ENCODE measurements at regions not wholly inside any gene's neighbourhood (a gene's known extent, or its start where the extent isn't known, plus 50 kb on each side); places are given as distances from the start of the nearest gene placed in this dataset.

GRCh38 chr2:118325321-118325955 lies 237.2 kb downstream of the INSIG2 start:
- DNase-seq (ENCODE audit: low read depth, low spot score), result no peak

GRCh38 chr2:118322406-118322805 lies 234.1 kb downstream of the INSIG2 start:
- no peak for DNase-seq (ENCODE audit: low read depth, low spot score)

GRCh38 chr2:118321432-118322105 lies 233.3 kb downstream of the INSIG2 start:
- DNase-seq (ENCODE audit: low read depth, low spot score), result no peak

- DNase-seq (ENCODE audit: low read depth, low spot score), result peak; percentile 48
These were observed 232.4 kb downstream of the INSIG2 start for GRCh38 chr2:118320658-118321057.

- DNase-seq (ENCODE audit: low read depth, low spot score), result no peak
These were observed 231.9 kb downstream of the INSIG2 start for GRCh38 chr2:118320196-118320595.

- DNase-seq (ENCODE audit: low read depth, low spot score), result peak; percentile 57
These were observed 231.0 kb downstream of the INSIG2 start for GRCh38 chr2:118319271-118319684.

- no peak for DNase-seq (ENCODE audit: low read depth, low spot score)
These were observed 227.3 kb downstream of the INSIG2 start for GRCh38 chr2:118315606-118316005.

- no peak for DNase-seq (ENCODE audit: low read depth, low spot score)
These were observed 224.9 kb downstream of the INSIG2 start for GRCh38 chr2:118312969-118313756.

GRCh38 chr2:118310681-118311429 lies 222.6 kb downstream of the INSIG2 start:
- DNase-seq (ENCODE audit: low read depth, low spot score), result no peak

- DNase-seq (ENCODE audit: low read depth, low spot score), result peak; percentile 78
These were observed 221.8 kb downstream of the INSIG2 start for GRCh38 chr2:118309946-118310680.

GRCh38 chr2:118309257-118309945 lies 221.1 kb downstream of the INSIG2 start:
- DNase-seq (ENCODE audit: low read depth, low spot score), result no peak

GRCh38 chr2:118307864-118308263 lies 219.6 kb downstream of the INSIG2 start:
- no peak for DNase-seq (ENCODE audit: low read depth, low spot score)

GRCh38 chr2:118301248-118301647 lies 213.0 kb downstream of the INSIG2 start:
- no peak for DNase-seq (ENCODE audit: low read depth, low spot score)

- DNase-seq (ENCODE audit: low read depth, low spot score), result no peak
These were observed 212.6 kb downstream of the INSIG2 start for GRCh38 chr2:118300832-118301231.

- DNase-seq (ENCODE audit: low read depth, low spot score), result no peak
These were observed 208.4 kb downstream of the INSIG2 start for GRCh38 chr2:118296663-118297062.

- no peak for DNase-seq (ENCODE audit: low read depth, low spot score)
These were observed 207.5 kb downstream of the INSIG2 start for GRCh38 chr2:118295592-118296390.

GRCh38 chr2:118294063-118294462 lies 205.8 kb downstream of the INSIG2 start:
- DNase-seq (ENCODE audit: low read depth, low spot score), result no peak

GRCh38 chr2:118292991-118293390 lies 204.7 kb downstream of the INSIG2 start:
- peak; percentile 21 for DNase-seq (ENCODE audit: low read depth, low spot score)

- peak; percentile 11 for DNase-seq (ENCODE audit: low read depth, low spot score)
These were observed 203.1 kb downstream of the INSIG2 start for GRCh38 chr2:118291251-118291880.
